Large intestine (tissue), 3 donors: ENCODE measurements at regions not wholly inside any gene's neighbourhood (a gene's known extent, or its start where the extent isn't known, plus 50 kb on each side); places are given as distances from the start of the nearest gene placed in this dataset.

ENCODE experiments used
- DNase-seq, 2 donors: peaks; one replicate each; pipeline versions ENCODE4 v3.0.0 to v3.0.0-alpha.2; 2013
- H3K27ac ChIP-seq: one replicate; pipeline ENCODE4 v1.5.1; 2013; ENCODE audit warnings: low read length
- H3K27me3 ChIP-seq: 2 replicates; pipeline ENCODE4 v1.6.1; 2013; ENCODE audit warnings: low read length; ENCODE audit not compliant: control insufficient read depth, insufficient read depth
- H3K36me3 ChIP-seq: 2 replicates; pipeline ENCODE4 v1.6.1; 2013; ENCODE audit warnings: low read length; ENCODE audit not compliant: control insufficient read depth, insufficient read depth
- H3K4me1 ChIP-seq: one replicate; pipeline ENCODE4 v1.6.1; 2013; ENCODE audit warnings: low read length; ENCODE audit not compliant: control insufficient read depth, insufficient read depth
- H3K4me3 ChIP-seq: one replicate; pipeline ENCODE4 v1.5.1; 2013; ENCODE audit warnings: low read length
- H3K9me3 ChIP-seq: one replicate; pipeline ENCODE4 v1.6.1; 2013; ENCODE audit warnings: mild to moderate bottlenecking, low read depth, low read length, moderate library complexity; ENCODE audit not compliant: control insufficient read depth
- WGBS: methylation state at CpG from one replicate; pipeline ENCODE4 v1.1.5; 2013; ENCODE audit warnings: low lambda C conversion rate; ENCODE audit not compliant: insufficient coverage; 5-methylcytosine and 5-hydroxymethylcytosine counted together

GRCh38 chr5:116650964-116651363 lies 76.3 kb upstream of the SEMA6A start:
- Histone ChIP-seq H3K27me3 (no peaks in the 10 kb centered on the region), H3K4me3 (no peak overlapping the region), H3K4me1 (no peaks in the 10 kb centered on the region), H3K36me3 (no peaks in the 10 kb centered on the region), H3K27ac (no peak overlapping the region), H3K9me3 (no peaks in the 10 kb centered on the region)
- DNase-seq: no peak
- 90% methylated on average over 2 of the region's 4 CpGs for WGBS

GRCh38 chr5:116650544-116650943 lies 75.9 kb upstream of the SEMA6A start:
- 100% methylated on average over 2 of the region's 7 CpGs for WGBS
- H3K4me3 ChIP-seq: no peak overlapping the region
- no peak for DNase-seq
- H3K27ac ChIP-seq: no peak overlapping the region
- H3K27me3 ChIP-seq: no peaks in the 10 kb centered on the region
- no peaks in the 10 kb centered on the region for H3K9me3 ChIP-seq
- H3K4me1 ChIP-seq: no peaks in the 10 kb centered on the region
- H3K36me3 ChIP-seq: no peaks in the 10 kb centered on the region

- DNase-seq: no peak
- H3K9me3 ChIP-seq: no peaks in the 10 kb centered on the region
- 100% methylated on average over 2 of the region's 10 CpGs for WGBS
- H3K27ac ChIP-seq: no peak overlapping the region
- H3K4me3 ChIP-seq: no peak overlapping the region
- H3K4me1 ChIP-seq: no peaks in the 10 kb centered on the region
- H3K27me3 ChIP-seq: no peaks in the 10 kb centered on the region
- no peaks in the 10 kb centered on the region for H3K36me3 ChIP-seq
These were observed 72.1 kb upstream of the SEMA6A start for GRCh38 chr5:116646611-116647289.

- DNase-seq: no peak
- Histone ChIP-seq H3K9me3 (no peaks in the 10 kb centered on the region), H3K36me3 (no peaks in the 10 kb centered on the region), H3K4me1 (no peaks in the 10 kb centered on the region), H3K4me3 (no peak overlapping the region), H3K27ac (no peak overlapping the region), H3K27me3 (no peaks in the 10 kb centered on the region)
- no CpG with 5 or more reads among the region's 1 CpG for WGBS
These were observed 71.0 kb upstream of the SEMA6A start for GRCh38 chr5:116645627-116646026.

GRCh38 chr5:116640236-116640635 lies 65.6 kb upstream of the SEMA6A start:
- no peaks in the 10 kb centered on the region for H3K36me3 ChIP-seq
- no peaks in the 10 kb centered on the region for H3K4me1 ChIP-seq
- H3K27me3 ChIP-seq: no peaks in the 10 kb centered on the region
- no peak overlapping the region for H3K27ac ChIP-seq
- no peak for DNase-seq
- no peaks in the 10 kb centered on the region for H3K9me3 ChIP-seq
- no peak overlapping the region for H3K4me3 ChIP-seq

GRCh38 chr5:116637149-116637740 lies 62.6 kb upstream of the SEMA6A start:
- Histone ChIP-seq H3K9me3 (no peaks in the 10 kb centered on the region), H3K4me1 (no peaks in the 10 kb centered on the region), H3K27me3 (no peaks in the 10 kb centered on the region), H3K27ac (no peak overlapping the region), H3K4me3 (no peak overlapping the region), H3K36me3 (no peaks in the 10 kb centered on the region)
- no peak for DNase-seq
- whole genome bisulfite sequencing: no CpG with 5 or more reads among the region's 4 CpGs

GRCh38 chr5:116632890-116633289 lies 58.3 kb upstream of the SEMA6A start:
- Histone ChIP-seq H3K27ac (no peak overlapping the region), H3K9me3 (no peaks in the 10 kb centered on the region), H3K36me3 (no peaks in the 10 kb centered on the region), H3K4me3 (no peak overlapping the region), H3K27me3 (no peaks in the 10 kb centered on the region), H3K4me1 (no peaks in the 10 kb centered on the region)
- no peak for DNase-seq
- WGBS: 88% methylated on average over 3 of the region's 4 CpGs

GRCh38 chr5:116631147-116631546 lies 56.5 kb upstream of the SEMA6A start:
- Histone ChIP-seq H3K27me3 (no peaks in the 10 kb centered on the region), H3K36me3 (no peaks in the 10 kb centered on the region), H3K9me3 (no peaks in the 10 kb centered on the region), H3K4me1 (no peaks in the 10 kb centered on the region), H3K4me3 (no peak overlapping the region), H3K27ac (no peak overlapping the region)
- WGBS: no CpG with 5 or more reads among the region's 1 CpG
- no peak for DNase-seq

- Histone ChIP-seq H3K4me1 (no peaks in the 10 kb centered on the region), H3K36me3 (no peaks in the 10 kb centered on the region), H3K9me3 (no peaks in the 10 kb centered on the region), H3K27ac (no peak overlapping the region), H3K4me3 (no peak overlapping the region), H3K27me3 (no peaks in the 10 kb centered on the region)
- WGBS: no CpG with 5 or more reads among the region's 2 CpGs
- DNase-seq: no peak
These were observed 54.5 kb upstream of the SEMA6A start for GRCh38 chr5:116629168-116629567.

GRCh38 chr5:116626945-116627679 lies 52.5 kb upstream of the SEMA6A start:
- H3K27ac ChIP-seq: no peak overlapping the region
- H3K27me3 ChIP-seq: no peaks in the 10 kb centered on the region
- WGBS: 80% methylated on average over 1 of the region's 3 CpGs
- H3K4me1 ChIP-seq: no peaks in the 10 kb centered on the region
- no peaks in the 10 kb centered on the region for H3K36me3 ChIP-seq
- no peaks in the 10 kb centered on the region for H3K9me3 ChIP-seq
- H3K4me3 ChIP-seq: no peak overlapping the region
- no peak for DNase-seq
